Retina (tissue), 1 donor: ENCODE measurements at regions not wholly inside any gene's neighbourhood (a gene's known extent, or its start where the extent isn't known, plus 50 kb on each side); places are given as distances from the start of the nearest gene placed in this dataset.

ENCODE experiments used
- DNase-seq: peaks from one replicate; pipeline ENCODE4 v3.0.0-alpha.2; 2016

DNA sequence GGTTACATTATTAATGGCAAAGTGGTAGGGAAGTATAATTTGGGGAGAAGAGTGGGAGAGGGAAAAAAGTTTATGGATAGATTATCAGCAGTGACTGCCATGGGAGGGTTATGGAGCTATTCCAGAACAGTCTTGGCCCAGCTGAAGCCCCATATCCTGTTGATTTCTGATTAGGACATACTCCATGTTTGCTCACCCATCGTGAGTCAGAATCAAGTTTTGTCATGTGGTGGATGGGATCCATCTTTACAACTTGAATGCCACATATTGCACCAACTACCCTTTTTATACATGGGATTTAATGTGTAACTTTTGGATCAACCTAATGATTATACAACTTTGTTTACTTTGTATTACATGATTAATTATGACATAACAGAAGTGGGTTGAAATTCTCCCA is 217.0 kb downstream of the HAO1 start:
- DNase-seq, result no peak

DNA sequence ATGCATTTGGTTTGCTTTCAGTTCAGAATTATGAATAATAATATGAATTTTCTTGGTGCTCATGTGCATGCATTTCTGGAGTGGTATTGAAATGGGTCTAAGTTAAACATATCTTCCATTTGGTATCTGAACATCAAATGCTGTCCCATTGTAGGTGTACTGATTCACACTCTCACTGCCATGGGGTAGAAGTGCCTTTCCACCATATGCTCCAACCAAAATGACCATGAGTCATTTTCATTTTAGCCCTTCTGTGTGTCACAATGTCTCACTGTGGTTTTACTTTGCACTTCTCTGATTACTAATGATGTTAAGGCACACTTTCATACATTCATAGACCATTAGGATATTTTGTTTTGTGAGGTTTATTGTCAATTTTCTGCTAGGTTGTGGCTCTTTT is 211.9 kb downstream of the HAO1 start:
- no peak for DNase-seq

DNA sequence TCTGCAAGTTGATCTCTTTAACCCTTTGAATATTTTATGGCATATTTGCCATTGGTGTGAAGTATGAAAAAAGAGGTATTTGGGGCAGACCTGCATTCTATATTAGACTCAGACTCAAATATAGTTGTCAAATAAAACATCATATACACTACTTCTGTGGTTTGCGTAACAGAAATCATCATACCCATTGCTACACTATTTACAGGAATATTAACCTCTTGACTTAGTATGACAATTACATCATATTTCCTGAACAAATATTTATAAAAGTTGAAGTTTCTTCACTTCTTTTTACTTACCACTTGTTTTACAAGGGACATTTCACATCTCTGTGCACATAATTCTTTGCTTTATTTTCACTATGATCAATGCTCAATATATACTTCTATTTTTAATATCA is 206.0 kb downstream of the HAO1 start:
- DNase-seq, result no peak

DNA sequence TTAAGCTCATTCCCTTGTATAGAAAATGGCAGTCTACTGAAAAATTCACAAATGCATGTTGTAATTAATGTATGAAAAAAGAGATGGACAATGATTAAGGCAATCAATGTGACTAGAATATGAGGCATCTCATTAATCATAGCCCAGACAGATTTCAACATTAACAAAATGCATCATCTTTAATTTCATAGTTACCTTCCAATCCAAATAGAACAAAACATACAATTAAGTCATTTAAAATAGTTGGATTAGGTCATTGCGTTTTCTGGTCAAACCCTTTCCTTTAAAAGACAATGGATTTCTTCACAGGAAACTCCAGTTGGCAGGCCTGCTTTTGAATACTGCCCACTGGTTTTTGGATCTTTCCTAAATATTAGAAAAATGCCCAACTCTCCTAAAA is 203.9 kb downstream of the HAO1 start:
- DNase-seq, result no peak

DNA sequence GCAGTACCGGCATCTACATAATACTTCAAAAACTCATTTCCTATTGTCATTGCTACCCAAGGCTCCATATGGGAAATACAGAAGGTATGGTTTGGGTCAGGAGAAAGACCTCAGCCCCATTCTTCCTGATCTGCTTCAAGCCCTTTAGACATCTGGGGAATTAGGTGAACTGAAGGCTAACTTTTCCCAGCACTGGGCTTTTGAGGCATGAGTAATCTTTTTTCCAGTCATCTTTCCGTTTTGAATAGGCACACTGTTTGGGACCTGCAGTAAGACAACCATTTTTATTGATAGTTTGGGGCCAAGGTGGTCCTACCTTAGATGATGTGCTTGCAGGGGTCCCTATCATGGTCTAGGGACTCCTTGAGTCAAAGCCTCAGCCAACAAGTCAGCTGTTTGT is 198.4 kb downstream of the HAO1 start:
- no peak for DNase-seq

DNA sequence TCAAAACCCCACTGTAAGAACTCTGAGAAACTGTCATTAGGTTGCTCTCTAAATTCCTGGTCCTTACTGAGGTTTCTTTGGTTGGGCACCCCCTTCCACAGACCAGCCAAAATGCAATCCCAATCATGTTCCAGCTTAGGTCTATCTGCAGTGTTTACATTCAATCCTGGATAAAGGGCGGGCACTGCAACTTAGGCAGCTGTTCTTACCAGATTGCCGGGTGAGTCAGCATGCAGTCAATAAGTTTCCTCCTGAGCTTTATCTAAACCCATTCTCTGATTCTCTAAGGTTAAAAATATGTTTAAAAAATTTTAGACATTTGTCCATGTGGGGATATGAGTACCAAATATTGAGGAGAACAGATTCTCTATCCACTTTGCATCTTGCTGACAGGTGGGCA is 197.8 kb downstream of the HAO1 start:
- DNase-seq, result no peak

DNA sequence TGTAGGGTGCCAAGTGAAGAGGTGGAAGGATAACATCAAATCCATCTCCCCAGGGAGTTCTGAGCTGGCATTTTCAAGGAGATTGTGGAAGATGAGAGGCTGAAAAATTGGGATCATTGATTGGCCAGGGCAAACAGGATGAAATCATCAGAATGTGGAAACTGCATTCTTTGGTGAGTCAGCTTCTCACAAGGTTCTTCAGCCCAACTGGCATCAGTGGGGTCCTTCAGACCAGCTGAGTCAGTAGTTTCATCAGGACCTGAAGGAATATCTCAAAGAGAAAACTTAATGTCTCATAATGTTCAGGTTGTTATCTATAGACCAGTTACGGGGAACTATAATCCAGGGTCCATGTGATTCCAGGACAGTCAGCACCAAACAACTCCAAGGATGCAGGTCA is 195.8 kb downstream of the HAO1 start:
- DNase-seq, result no peak

DNA sequence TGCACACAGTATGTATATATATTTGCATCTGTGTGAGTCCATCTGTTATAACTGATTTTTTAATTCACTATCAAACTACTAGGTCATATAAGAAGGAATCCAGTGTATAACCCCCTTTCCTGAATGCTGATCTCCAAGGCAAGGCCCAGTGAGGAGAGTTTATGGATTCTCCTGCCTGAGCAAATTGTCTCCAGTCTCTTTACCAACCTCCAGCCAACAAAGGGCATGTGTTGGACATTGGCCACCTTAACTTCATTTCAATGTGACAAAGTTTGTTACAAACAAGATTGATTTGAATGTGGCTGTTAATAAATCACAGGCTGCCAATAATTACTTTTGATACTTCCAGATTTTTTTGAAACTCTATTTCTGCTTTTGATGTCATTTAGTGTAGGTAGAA is 191.6 kb downstream of the HAO1 start:
- no peak for DNase-seq

DNA sequence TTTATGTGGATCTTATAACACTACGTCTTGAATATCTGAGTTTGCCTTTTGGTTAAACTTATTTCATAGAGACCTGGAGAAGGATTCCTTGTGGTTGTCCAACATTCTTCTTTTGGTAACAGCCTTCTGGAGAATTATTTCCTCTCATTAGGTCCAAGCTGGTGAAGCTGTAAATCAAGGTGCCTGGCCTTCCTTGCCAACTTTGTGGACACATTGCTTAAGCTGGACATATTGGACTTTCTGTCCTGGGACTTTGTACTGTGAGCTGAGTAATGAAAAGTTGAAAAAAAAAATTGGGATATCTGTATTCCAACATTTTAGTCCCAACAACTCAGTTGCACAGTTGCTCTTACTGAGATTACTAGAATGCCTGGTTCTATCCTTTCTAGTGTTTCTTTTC is 186.2 kb downstream of the HAO1 start:
- DNase-seq, result no peak

DNA sequence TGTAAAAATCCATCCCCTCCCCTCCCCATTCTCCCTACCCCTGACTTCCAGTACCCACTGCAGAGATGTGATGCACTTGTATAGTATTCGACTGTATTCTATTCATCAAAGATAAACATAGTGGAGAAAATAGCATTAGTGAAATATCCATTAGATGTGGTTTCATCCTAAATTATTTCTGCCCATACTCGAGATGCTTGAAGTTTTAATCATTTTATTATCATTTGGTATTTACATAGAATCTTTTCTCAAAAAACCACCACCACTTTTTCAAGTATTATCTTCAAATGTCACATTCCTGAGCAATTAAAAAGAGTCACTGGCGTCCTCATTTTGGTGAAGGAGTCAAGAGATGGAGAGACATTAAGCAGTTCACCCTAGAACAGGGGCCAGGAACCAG is 181.9 kb downstream of the HAO1 start:
- DNase-seq, result no peak

DNA sequence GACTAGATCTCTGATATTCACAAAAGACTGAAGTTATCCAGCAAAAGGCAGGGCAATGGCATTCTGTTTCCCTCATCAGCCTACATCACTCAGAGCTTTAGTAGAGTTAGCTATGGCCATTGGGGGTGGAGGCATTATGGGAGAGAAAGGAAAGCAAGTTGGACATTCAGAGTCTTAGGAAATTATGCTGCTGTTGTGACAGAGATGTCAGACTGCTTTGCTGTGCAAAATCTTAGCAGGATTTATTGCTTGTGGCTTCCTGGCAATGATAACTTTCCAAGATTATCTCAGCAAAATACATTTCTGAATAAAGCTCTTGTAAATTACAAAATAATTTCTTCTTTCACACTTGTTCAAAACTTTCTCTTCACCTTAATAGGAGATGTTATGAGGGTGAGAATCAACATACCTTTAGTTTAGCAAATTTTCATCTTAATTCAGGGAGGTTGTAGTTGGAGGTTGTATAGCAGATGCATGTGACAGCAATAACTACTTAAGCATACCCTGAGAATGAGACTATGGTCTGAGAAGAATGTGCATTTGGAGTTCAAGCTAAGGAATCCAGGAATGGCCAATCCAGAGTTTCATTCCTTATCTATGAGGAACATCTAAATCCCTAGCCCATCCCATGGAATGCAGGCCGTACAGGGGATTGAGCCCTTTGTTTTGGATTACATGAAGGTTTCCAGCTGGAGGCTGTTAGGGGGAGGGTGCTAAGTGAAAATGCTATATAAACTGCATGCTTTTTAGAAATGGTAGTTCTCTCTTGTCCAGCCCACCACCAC is 179.8 kb downstream of the HAO1 start:
- DNase-seq, result no peak

DNA sequence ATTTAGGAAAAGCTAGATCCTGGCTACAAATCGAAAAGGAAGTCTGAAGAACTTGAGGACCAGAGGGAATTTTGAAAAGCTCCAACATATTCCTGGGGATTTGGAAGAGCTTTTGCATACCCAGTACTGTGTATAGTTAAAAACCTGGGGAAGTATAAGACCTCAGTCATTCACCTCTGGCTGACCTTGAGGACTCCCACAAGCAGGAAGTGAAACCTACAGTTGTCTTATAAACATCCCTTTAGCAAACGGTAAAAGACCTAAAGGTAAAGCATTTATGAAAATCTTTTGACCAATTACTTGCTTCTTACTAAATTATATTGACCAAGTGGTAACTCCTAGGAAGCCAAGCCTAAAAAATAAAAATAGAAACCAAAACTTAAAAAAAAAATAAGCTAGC is 175.0 kb downstream of the HAO1 start:
- no peak for DNase-seq

DNA sequence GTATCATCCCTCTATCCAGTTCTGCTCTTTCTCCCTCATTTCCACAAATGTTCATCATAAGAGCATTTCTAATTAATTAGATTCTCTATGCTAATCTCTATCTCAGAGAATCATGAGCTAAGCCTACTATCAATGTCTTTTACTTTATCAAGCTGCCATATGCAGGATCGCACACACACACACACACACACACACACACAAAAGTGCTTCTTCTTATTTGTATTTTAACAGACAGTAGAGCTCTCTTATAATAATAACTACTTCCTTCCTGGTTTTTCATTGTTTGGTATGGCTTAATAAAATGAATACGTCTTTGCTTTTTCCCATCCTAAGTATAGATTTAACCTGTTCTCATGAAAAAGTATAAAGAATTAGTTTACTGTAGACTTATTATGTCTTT is 170.2 kb downstream of the HAO1 start:
- DNase-seq, result no peak

DNA sequence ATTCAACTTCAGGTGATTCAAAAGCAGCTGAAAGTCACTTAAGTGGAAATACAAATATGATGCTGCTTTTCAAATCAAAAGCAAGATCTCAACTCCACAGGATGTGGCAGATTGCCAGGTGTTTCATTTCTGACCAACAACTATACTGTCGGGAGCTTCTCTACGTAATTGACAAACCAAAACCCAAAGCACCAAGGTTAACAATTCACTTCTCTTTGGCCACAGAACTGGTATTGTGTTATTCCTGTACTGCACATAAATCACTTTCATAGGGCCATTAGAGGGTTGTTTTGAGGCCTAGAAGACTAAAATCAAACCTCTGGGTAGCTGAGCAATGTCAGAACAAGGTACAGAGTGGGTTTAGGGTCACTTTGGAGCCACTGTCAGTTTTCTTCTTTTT is 169.7 kb downstream of the HAO1 start:
- DNase-seq, result no peak

DNA sequence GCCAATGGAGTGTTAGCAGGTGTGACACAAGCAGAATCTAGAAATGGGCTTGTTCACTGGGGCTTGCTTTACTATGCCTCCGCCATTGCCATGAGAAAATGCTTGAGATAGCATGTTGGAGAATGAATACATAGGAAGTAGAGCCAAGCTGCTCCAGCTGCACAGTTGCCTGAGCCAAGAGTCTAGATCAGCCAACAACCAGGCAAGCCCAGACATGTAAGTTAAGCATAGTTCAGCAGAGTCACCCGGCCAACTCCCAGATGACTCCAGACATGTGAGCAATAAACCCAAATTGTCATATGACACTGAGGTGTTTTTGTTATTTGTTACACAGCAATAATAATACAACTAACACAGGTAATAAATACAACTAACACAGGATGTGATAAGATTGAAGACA is 167.9 kb downstream of the HAO1 start:
- no peak for DNase-seq

DNA sequence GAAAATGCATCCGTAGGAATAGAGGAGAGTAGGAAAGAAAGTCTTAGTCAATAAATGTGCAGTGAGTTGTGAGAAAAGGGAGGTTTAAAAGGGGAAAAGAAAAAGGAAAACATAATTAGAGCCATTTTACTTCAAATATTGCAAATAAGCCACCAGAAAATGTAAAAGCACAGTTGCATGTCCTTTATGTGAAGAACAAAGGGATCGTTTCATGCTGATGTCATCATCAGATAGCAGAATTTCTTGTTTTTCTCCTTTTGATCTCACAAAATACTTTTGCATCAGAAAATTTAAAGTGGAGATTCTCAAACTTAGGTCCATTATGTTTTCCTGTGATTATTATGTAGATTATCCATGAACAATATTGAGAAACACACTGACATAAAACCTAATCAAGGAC is 166.7 kb downstream of the HAO1 start:
- DNase-seq, result no peak

DNA sequence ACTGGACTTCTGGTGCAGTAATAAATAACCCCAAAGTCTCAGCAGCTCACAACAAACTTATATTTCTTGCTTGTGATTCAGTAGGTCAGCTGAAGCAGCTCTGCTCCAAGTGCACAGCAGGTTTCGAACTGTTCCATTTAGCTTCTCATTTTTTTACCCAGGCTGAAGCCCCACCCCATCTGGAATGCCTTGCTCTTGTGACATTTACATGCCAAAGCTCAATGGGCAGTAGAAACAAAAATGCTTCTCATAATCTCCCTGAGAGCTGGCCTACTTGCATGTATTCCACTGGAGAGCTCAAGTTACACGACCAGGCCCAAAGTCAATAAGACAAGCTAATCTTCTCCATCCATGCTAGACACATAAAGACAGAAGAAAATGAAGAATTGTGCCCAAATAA is 165.2 kb downstream of the HAO1 start:
- DNase-seq, result no peak

DNA sequence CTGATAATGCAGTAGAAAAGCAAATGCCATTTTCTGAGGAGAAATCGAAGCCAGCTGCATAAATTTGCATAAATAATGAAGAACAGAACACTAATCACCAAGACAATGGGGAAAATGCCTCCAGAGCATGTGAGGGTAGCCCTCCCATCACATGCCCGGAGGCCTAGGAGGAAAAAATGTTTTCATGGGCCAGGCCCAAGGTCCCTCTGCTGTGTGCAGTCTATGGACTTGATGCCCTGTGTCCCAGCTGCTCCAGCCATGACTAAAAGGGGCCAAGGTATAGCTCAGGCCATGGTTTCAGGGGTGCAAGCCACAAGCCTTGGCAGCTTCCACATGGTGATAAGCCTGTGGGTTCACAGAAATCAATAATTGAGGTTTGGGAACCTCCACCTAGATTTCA is 164.1 kb downstream of the HAO1 start:
- DNase-seq, result no peak

DNA sequence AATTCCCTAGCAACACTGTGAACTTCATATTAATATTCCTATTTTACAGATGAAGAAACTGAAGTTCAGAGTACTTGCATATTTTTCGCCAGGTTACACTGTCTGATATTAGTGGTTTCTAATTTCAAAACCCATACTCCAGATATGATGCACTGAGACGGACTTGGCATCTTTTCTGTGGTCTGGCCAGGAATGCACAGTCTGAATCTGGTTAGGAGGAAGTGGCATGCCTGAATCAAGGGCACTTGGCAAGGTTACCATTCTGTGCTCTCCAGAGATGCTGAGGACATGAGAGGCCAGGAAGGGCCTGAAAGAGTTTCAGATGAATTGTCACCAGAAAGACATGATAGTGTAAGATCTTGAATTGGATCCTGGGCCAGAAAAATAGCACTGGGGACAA is 150.1 kb downstream of the HAO1 start:
- no peak for DNase-seq

DNA sequence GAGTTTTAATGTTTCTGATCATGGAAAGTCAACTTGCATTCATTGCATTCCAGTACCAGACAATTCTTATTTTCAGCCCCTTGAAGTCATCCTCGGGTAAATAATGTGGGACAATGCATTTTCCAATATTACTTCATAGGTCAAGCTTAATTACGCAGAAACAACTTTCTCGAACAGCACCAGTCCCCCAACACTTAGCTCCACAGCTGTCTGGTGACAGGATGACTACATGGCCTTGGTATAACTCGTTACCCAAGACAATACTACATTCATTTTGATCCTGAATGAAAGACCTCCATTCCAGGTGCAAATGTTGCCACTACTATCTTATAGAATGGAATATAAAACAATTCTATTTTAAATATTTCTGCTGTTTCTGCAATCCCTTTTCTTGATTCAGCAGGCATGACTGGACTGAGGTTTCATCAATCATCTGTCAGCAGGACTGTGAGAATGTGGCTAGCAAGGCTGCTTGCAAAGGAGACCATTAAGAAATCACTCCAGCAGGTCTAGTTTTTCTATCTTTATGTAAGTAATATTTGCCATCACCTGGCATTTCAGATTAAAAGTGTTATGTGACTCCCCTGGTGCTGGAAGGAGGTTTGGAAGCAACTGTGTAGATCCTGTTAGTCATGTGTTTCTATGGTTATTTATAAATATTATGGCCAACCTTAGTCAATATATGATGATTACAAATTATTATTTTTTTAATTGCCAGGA is 147.9 kb downstream of the HAO1 start:
- no peak for DNase-seq

DNA sequence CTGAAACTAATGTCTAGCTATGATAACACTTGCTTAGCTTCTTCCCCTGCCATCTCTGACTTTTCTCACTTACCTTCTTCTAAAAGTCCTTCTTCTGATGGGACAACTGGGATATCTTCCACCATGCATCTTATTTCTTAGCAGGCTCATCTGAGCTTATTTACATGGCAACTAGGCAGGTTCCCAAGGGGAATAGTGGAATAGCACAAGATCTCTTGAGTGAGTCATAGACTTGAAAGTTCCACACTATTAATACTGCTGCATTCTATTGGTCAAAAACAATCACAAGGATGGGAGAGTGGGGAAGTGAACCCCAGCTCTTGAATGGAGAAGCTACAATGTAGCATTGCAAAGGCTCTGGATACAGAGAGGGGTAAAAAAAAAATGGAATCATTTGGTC is 142.1 kb downstream of the HAO1 start:
- no peak for DNase-seq

DNA sequence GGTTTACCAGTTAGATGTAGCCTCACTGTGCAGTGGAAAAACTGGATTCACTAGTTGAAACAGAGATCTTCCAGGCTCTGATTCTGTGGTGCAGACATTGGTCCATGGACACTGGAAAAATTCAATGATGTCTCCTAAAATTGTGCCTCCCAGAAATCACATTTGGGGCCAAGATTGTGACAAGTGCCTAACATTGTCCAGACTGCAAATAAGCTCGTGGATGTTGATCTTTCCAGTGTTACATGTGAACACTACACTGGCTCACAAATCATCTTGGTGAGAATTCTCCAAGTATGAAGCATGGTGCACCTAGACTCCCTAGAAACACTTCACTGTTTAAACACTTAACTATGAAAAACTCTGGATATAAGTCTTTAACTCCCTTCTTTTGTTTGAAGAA is 140.4 kb downstream of the HAO1 start:
- DNase-seq, result no peak

DNA sequence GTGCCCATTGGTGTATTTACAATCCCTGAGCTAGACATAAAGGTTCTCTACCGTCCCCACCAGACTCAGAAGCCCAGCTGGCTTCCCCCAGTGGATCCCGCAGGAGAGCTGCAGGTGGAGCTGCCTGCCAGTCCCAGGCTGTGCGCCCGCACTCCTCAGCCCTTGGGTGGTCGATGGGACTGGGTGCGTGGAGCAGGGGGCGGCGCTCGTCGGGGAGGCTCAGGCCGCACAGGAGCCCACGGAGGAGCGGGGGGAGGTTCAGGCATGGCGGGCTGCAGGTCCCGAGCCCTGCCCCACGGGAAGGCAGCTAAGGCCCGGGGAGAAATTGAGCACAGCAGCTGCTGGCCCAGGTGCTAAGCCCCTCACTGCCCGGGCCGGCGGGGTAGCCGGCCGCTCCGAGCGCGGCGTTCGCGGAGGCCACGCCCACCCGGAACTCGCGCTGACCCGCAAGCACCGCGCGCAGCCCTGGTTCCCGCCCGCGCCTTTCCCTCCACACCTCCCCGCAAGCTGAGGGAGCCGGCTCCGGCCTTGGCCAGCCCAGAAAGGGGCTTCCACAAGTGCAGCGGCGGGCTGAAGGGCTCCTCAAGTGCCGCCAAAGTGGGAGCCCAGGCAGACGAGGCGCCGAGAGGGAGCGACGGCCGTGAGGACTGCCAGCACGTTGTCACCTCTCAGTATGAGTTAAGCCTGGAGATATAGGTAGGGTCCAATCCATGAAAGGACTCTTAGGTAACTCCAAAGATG is 136.7 kb downstream of the HAO1 start:
- peak; percentile 28 for DNase-seq

DNA sequence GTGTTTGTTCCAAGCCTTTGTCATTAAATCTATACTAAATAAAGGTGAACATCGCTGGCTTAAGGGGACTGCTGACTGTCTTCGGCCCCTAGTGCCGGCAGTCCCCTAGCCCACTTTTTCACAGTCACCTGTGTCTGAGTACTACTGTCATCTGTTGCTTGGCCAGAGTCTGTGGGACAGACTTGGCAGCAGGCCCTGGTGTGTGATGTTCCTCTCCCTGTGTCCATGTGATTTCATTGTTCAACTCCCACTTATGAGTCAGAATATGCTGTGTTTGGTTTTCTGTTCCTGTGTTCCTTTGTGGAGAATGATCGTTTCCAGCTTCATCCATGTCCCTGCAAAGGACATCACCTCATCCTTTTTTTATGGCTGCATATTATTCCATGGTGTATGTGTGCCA is 133.4 kb downstream of the HAO1 start:
- no peak for DNase-seq
